Skeletal muscle tissue (tissue), 3 donors: ENCODE measurements at regions not wholly inside any gene's neighbourhood (a gene's known extent, or its start where the extent isn't known, plus 50 kb on each side); places are given as distances from the start of the nearest gene placed in this dataset.
"Not testable (repeated sequence)": the region's sequence is repeated elsewhere in the genome, so short reads cannot be mapped to it uniquely, and the experiment has no call there.

Source experiments
- H3K27ac ChIP-seq: one replicate; pipeline ENCODE4 v1.7.0; 2013; ENCODE audit warnings: mild to moderate bottlenecking, low read depth, low read length, inconsistent platforms
- H3K27me3 ChIP-seq, 3 donors: one replicate each; pipeline ENCODE4 v1.7.0; 2013; ENCODE audit warnings: low read length in 3 of 3; ENCODE audit not compliant: control insufficient read depth in 3 of 3, insufficient read depth in 3 of 3
- H3K36me3 ChIP-seq, 3 donors: one replicate each; pipeline ENCODE4 v1.7.0; 2013; ENCODE audit warnings: low read length in 3 of 3; ENCODE audit not compliant: control insufficient read depth in 3 of 3, insufficient read depth in 3 of 3
- H3K4me1 ChIP-seq, 3 donors: one replicate each; pipeline ENCODE4 v1.7.0; 2013; ENCODE audit warnings: low read length in 3 of 3, mild to moderate bottlenecking in 3 of 3; ENCODE audit not compliant: control insufficient read depth in 3 of 3, insufficient read depth in 3 of 3
- H3K4me3 ChIP-seq, 3 donors: one replicate each; pipeline ENCODE4 v1.7.0; 2013; ENCODE audit warnings: low read length in 3 of 3
- H3K9ac ChIP-seq, 3 donors: one replicate each; pipeline ENCODE4 v1.7.0; 2013; ENCODE audit warnings: low read length in 3 of 3, mild to moderate bottlenecking in 3 of 3, moderate library complexity in 2 of 3, low read depth in 1 of 3
- H3K9me3 ChIP-seq, 3 donors: one replicate each; pipeline ENCODE4 v1.7.0; 2013; ENCODE audit warnings: low read length in 3 of 3; ENCODE audit not compliant: control insufficient read depth in 3 of 3
- donor health status: Osteomylitis.

- not testable (repeated sequence) for H3K27ac ChIP-seq, H3K27me3 ChIP-seq, H3K9ac ChIP-seq, H3K9me3 ChIP-seq, H3K4me3 ChIP-seq, H3K36me3 ChIP-seq, H3K4me1 ChIP-seq
Measured at GRCh38 chr2:87352178-87352934, 330.7 kb upstream of the PLGLB1 start.

GRCh38 chr2:87353408-87353807, 331.8 kb upstream of the PLGLB1 start:
- H3K9me3 ChIP-seq, H3K4me3 ChIP-seq, H3K4me1 ChIP-seq, H3K36me3 ChIP-seq, H3K27me3 ChIP-seq, H3K9ac ChIP-seq, H3K27ac ChIP-seq: not testable (repeated sequence)

GRCh38 chr2:87354102-87354501, 332.5 kb upstream of the PLGLB1 start:
- not testable (repeated sequence) for H3K27me3 ChIP-seq, H3K9me3 ChIP-seq, H3K4me3 ChIP-seq, H3K27ac ChIP-seq, H3K9ac ChIP-seq, H3K36me3 ChIP-seq, H3K4me1 ChIP-seq

- not testable (repeated sequence) for H3K9me3 ChIP-seq, H3K27me3 ChIP-seq, H3K4me3 ChIP-seq, H3K36me3 ChIP-seq, H3K9ac ChIP-seq, H3K27ac ChIP-seq, H3K4me1 ChIP-seq
Measured at GRCh38 chr2:87360250-87360649, 338.6 kb upstream of the PLGLB1 start.

DNA sequence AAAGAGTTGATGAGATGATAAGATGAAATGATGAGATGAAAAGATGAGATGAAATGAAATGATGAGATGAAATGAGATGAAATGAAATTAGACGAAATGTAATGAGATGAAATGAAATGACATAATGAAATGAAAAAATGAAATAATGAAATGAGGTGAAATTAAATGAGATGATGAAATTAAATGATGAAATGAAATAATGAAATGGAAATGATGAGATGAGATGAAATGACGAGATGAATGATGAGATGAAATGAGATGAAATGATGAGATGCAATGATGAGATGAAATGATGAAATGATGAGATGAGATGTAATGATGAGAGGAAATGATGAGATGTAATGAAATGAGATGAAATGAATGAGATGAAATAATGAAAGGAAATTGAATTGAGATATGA, 339.3 kb upstream of the PLGLB1 start:
- not testable (repeated sequence) for H3K27me3 ChIP-seq, H3K9ac ChIP-seq, H3K9me3 ChIP-seq, H3K36me3 ChIP-seq, H3K27ac ChIP-seq, H3K4me3 ChIP-seq, H3K4me1 ChIP-seq

- not testable (repeated sequence) for H3K9ac ChIP-seq, H3K4me3 ChIP-seq, H3K27ac ChIP-seq, H3K9me3 ChIP-seq, H3K36me3 ChIP-seq, H3K27me3 ChIP-seq, H3K4me1 ChIP-seq
Measured at GRCh38 chr2:87361805-87362204, 340.2 kb upstream of the PLGLB1 start.

DNA sequence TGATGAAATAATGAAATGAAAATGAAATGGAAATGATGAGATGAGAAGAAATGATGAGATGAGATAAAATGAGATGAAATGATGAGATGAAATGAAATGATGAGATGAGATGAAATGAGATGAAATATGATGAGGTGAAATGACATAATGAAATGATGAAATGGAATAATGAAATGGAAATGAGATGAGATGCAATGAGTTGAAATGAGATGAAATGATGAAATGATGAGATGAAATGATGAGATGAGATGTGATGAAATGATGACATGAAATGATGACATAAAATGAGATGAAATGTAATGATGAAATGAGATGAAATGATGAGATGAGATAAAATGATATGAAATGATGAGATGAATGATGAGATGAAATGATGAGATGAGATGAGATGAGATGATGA, 342.7 kb upstream of the PLGLB1 start:
- not testable (repeated sequence) for H3K4me1 ChIP-seq, H3K4me3 ChIP-seq, H3K27me3 ChIP-seq, H3K36me3 ChIP-seq, H3K9me3 ChIP-seq, H3K27ac ChIP-seq, H3K9ac ChIP-seq

GRCh38 chr2:87365038-87365437, 343.4 kb upstream of the PLGLB1 start:
- H3K36me3 ChIP-seq, H3K27ac ChIP-seq, H3K4me3 ChIP-seq, H3K9ac ChIP-seq, H3K9me3 ChIP-seq, H3K27me3 ChIP-seq, H3K4me1 ChIP-seq: not testable (repeated sequence)

DNA sequence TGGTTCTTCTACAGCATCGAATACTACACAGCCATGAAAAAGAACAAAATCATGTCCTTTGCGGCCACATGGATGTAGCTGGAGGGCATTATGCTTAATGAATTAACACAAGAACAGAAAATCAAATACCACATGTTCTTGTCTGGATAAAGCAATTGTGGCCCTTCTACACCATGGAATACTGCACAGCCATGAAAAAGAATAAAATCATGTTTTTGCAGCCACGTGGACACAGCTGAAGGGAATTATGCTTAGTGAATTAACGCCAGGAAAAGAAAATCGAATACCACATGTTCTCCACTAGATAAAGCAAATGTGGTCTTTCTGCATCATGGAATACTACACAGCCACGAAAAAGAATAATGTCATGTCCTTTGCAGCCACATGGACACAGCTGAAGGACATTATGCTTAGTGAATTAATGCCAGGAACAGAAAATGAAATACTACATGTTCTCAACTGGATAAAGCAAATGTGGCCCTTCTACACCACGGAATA, 361.8 kb upstream of the PLGLB2 start:
- H3K4me3 ChIP-seq, H3K36me3 ChIP-seq, H3K4me1 ChIP-seq, H3K27me3 ChIP-seq, H3K9me3 ChIP-seq, H3K27ac ChIP-seq, H3K9ac ChIP-seq: not testable (repeated sequence)

GRCh38 chr2:87395784-87396183, 352.1 kb upstream of the PLGLB2 start:
- H3K9me3 ChIP-seq, H3K4me1 ChIP-seq, H3K36me3 ChIP-seq, H3K4me3 ChIP-seq, H3K27me3 ChIP-seq, H3K9ac ChIP-seq, H3K27ac ChIP-seq: not testable (repeated sequence)
